GM21576 (cell line): ENCODE measurements at regions not wholly inside any gene's neighbourhood (a gene's known extent, or its start where the extent isn't known, plus 50 kb on each side); places are given as distances from the start of the nearest gene placed in this dataset.
"Not testable (repeated sequence)": the region's sequence is repeated elsewhere in the genome, so short reads cannot be mapped to it uniquely, and the experiment has no call there.

Experiments
- ATAC-seq: cut with Tn5 transposase; IDR thresholded peaks from one replicate; pipeline ENCODE4 v1.9.1; 2021; ENCODE audit warnings: mild to moderate bottlenecking, moderate library complexity; ENCODE audit not compliant: unreplicated experiment

DNA sequence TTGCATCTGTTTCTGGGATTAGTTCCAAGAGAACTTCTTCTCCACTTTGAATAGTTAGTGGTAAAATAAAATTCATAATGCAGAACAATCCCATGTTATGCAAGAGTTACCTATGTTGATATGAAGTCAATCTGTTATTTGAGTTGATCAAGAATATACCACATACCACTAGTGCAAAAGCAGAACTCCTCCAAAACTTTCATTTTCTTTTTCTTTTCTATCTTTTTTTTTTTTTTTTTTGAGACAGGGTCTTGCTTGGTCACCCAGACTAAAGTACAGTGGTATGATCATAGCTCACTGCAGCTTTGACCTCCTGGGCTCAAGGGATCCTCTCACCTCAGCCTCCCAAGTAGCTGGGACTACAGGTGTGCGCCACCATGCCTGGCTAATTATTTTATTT is 78.8 kb upstream of the UMPS start:
- not testable (repeated sequence) for ATAC-seq

DNA sequence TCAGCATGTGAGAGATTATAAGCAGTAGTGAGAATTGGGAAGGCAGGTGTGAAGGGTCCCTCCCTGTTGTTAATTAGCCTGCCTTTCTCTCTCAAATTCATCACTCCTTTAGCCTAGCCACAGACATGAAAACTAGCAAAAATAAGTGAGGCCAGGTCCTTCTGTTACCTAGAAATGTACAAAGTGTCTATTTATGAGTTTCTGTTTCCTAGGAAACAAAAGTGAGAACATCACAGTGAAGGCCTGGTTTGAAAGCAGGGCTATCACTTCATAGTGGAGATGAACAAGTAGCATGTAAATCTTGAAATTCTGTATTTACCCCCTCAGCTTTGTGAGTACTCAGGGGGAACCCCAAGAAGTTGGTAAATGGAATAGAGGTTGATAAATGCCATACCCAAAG is 78.2 kb upstream of the UMPS start:
- ATAC-seq: no peak

DNA sequence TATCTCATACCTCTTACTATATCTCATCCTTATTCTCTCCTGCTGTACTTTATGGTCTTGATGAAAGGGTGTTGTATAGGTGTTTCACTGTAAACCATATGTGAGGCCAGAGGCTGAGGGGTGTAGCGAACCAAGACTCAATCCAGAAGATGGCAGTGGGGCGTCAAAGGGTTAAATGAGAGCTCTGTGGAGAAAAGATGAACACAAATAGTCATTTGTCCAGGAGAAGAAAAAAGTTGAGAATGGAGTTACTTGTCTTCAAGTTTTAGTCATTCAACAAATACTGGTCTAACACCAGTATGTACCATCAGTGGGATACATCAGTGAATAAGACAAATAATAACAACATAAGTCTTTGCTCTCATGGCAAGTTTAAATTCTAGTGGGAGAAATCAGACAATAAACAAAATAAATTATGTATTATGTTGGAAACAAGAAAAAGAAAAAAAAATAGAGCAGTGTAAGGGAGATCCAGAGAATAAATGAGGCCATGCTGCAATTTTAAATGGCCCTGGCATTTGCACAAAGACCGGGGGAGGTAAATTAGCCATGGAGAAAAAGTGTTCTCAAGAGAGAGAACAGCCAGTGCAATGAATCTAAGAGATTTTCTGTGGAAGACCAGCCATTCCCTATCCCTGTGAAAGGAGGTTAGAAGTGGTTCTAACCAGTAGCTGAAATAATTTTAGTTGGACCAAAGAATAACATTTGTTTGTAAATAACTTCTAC is 77.0 kb upstream of the UMPS start:
- no peak for ATAC-seq

DNA sequence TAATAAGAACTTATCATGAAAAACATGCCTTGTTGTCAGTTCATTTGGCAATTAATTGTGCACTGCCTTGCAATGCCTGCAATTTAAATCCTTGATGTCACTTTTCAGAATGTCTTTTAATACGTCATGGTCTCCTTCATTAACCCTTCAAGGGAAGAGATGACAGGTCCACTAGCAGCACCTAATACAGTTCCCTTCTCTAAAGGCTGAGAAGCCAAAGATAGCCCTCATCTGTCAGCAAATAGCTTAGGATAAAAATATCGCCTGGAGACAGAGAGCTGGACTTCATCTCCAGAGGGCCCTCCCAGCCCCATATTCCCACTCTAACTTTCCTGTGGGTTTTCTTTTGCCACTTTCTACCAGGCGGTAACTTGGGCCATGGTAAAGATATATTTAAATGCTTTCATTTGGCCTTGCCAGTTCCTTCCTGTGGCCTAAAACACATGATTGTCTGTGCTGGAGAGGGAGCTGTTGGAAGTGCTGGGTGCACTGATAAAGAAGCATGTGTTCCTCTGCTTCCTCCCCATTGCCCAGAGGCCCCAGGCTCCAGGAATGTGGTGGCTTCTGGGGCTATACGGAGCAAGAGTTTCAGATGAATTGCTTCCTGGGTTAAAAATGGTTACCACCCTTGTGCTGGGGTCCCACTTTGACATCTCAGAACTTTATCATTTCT is 76.3 kb upstream of the UMPS start:
- ATAC-seq: no peak

DNA sequence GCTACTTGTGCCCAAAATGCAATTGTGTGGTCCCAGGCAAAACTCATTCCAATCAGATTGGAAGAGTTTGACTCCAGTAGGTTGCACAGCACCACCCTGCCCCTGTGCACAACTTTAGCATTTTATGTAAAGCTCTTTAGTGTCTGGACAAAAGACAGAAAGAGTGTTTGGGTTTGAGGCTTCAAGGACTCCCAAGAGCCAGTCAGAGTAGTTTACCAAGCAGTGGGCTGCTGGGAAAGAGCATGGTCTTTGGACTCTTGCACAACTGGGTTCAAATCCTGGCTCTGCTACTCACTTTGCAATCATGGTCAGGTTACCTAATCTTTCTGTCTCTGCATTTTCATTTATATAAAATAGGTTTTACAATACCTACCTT is 75.8 kb upstream of the UMPS start:
- ATAC-seq: no peak

DNA sequence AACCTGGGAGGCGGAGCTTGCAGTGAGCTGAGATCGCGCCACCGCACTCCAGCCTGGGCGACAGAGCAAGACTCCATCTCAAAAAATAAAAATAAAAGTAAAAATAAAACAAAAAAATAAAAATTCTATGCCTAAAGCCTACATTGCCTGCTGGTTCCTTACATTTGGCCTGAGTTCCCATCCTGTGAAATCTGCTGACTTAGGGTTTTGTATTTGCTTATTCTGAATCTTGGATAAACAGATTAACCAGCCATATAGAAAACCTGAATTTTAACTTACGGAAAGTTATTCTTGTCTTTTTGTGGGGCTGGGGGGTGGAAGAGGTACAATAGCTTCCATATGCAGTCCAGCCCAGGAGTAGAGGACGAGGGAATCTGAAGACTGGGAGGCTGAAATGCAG is 73.7 kb upstream of the UMPS start:
- no peak for ATAC-seq

DNA sequence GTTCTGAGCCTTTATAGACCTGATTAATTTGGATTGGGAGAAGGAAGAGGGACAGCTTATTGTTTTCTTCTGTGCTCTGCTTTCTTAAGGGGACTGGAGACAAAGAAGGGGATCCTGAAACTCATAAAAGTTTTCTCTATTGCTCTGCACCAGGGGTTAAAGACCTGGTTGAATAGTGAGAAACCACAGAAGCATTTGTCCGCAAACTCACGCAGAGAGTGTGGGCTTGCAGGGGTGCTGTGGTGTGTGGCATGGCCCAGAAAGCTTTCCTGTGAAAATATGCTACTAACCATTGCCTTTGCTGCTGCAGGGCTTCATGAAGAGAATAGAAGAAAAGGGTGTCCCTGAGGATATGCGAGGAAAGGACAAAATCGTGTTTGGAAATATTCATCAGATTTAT is 73.1 kb upstream of the UMPS start:
- ATAC-seq: no peak

DNA sequence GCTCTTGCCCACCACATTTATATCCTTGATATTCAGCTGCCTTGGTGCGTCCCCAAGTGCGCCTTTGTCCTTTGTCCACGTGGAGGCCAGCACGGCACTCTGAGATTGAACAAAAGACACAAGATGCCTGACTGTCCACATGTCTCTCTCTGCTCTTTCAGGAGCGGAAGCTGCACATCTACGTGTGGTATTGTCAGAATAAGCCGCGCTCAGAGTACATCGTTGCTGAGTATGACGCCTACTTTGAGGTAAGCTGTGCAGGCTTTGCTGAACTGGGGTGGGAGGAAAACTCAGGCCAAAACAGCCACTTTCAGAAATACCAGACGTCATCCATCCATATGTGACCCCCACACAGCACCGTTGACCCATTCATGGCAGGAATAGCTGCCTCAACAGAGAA is 72.0 kb upstream of the UMPS start:
- no peak for ATAC-seq

DNA sequence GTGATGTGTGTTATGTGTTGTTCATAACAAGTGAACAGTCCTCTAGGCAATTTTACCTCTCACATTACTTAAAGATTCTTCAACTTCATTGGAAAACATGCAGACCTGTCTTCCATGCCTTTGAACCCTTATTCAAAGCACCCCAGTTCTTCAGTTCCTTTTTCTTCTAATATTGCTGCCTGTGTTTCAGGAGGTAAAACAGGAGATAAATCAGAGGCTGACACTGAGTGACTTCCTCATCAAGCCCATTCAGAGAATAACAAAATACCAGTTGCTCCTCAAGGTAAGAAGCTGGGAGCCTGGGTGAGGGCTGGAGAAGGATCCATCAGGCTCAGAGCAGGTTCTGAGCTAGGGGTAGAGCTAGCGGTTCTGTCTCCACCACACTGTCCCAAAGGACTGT is 71.1 kb upstream of the UMPS start:
- no peak for ATAC-seq

DNA sequence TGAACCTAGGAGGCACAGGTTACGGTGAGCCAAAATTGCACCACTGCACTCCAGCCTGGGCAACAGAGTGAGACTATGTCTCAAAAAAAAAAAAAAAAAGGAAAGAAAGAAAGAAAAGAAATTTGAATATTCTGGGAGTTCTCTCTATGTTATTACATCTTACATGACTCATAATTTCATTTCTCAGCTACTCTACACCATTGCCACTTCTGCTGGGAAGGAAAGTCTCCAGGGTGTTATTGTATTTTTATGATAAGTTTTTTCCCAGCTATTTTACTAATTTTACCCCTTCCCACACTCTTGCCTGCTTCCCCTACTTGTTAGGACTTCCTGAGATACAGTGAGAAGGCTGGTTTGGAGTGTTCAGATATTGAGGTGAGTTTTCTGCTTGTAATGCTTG is 69.7 kb upstream of the UMPS start:
- no peak for ATAC-seq

DNA sequence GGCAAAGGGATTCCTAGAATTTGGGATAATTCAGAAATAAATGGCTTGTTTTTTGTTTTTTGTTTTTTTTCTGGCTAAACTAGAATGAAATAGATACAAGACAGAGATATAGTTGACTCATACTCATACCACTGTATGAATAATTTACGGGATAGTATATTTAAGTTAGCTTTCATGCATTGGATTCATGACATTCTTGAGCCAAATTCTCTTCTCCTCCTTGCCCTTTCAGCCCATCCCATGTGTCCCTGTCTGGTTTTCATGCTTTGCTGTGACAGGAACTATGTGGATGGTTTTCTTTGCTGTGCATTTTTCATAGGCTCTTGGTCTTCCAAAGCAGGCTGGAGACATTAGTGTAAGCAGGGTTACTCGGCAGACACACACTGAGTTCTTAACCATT is 66.6 kb upstream of the UMPS start:
- ATAC-seq: no peak

DNA sequence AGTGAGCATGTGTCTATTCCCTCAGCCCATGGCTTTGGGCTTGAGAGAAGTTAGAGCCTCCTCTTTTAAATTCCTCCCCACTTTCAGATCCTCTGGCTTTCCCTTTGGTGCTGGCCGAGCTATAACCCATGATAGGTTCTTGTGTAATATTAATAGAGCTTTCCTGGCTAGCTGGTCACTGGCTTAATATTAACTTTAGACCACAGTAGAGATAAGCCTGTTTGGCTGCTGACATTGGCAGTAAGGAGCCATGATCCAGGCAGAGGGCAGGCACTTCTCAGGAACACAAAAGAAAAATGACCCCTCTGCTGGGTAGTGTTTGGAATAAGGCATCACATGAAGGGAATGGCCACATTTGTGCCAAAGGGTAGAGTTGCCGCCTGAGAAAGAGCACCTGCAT is 65.4 kb upstream of the UMPS start:
- ATAC-seq: no peak

DNA sequence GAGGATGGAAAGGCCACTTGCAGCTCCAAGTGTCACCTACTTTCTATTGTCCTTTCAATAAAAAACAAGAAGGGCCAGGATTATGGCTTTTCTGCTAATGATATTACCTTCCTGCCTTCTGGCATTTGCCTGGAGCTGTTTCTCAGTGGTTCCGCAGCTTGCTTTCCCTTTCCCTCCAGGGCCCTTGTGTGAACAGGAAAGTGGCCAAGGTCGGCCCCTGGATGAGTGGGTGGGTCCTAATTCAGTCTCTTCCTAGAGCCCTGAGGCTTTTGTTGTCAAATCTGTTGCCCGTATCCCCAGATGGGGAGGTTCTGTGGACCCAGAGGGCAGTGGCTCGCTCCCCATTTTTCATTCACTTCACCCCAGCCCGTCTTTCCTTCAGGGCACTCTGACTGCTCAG is 64.2 kb upstream of the UMPS start:
- no peak for ATAC-seq

DNA sequence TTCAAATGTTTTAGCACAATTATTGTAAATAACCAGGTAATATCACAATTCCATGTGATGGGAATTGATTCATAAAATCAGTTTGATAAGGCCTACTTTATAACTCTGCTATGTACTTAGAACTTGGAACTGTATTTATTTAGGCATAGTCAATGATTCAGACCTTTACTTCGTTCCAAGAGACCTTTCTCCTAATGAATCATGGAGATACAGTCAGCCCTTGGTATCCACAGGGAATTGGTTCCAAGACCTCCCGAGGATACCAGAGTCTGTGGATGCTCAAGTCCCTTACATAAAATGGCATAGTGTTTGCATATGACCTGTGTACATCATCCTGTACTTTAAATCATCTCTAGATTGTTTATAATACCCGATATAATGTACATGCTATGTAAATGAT is 60.8 kb upstream of the UMPS start:
- ATAC-seq: no peak

DNA sequence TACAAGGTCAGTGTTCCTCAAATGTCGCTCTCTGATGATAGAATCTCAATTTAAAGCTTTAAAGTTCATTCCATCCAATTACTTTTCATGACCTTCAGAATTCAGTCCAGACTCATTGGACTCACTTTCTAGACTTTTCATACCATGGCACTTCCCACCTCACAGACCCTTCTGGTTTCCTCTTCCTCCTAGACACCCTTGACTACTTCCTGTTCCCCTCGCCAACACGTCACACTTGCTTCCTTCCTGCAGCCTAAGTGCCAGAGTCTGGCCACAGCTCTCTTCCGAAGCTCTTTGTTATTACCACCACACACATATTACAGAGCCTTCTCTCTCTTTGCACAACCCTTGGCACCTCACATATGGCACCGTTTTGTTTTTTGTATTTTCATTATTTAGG is 59.1 kb upstream of the UMPS start:
- ATAC-seq: no peak

DNA sequence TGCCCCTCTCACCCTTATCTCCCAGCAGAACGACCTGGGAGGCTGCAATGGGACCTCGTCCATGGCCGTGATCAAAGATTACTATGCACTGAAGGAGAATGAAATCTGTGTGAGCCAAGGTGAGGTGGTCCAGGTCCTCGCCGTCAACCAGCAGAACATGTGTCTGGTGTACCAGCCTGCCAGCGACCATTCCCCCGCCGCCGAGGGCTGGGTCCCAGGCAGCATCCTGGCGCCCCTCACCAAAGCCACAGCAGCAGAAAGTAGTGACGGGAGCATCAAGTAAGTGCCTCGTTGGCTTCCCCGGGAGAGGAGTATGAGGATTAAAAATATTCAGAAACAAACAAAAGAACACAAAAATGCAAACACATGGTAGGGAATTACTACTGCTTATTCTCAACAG is 55.9 kb upstream of the UMPS start:
- no peak for ATAC-seq

DNA sequence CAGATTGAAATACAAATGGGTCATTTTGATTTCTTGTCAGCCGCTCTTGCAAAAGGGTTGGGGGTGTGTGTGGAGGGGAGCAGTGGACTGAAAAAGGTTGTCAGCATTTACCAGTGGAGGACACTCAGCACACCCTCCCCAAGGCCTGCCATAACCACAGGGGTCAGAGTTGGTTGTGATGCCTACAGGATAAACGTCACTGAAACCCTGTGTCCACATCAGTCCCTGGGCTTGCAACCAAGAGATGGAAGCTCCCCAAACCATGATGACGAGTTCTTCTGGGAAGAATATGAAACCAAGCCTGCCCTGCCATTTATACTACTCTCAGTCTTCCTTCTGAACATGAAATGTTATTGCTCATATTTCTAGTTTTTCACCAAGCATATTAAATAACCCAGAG is 54.0 kb upstream of the UMPS start:
- no peak for ATAC-seq

DNA sequence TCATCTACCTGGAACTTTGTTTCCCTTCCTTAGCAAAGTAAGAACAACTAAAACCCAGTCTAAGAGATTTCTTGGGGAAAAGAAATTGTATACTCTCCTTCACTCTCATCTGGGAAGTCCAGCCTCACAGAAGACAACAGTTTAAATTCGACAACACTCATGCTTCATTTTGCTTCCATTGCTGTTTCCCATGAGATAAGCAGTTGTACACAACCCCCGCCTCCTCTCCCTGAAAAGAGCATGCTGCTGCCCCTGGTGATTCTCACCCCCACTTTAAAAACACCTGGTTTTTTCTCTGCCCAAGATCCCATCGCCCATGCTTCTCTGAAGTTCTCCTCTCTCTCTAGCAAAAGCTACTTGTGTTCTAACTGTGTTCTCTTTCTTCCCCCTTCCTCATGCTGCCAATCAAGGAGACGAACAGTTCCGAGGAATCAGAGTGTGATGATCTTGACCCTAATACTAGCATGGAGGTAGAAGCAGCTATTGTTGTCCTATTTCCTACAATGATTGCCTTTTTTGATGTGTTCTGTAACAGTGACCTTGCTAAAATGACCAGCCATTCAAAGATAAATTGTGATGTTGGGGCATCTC is 51.1 kb upstream of the UMPS start:
- no peak for ATAC-seq
